HCT116 (cell line): ENCODE measurements at regions not wholly inside any gene's neighbourhood (a gene's known extent, or its start where the extent isn't known, plus 50 kb on each side); places are given as distances from the start of the nearest gene placed in this dataset.

Experiments
- ATAC-seq: fragments of 200-7000 bp; cut with Tn5 transposase; 2 replicates; pipeline ENCODE4 v1.9.1; 2020; ENCODE audit warnings: mild to moderate bottlenecking, moderate library complexity
- BruUV-seq: library from RNA; stranded (reverse); fragments of 400-500 nt; replicated peaks from 2 replicates; lab custom pipeline; 2021; lab: Mats Ljungman, UMichigan
- CTCF ChIA-PET: fragments of 300-600 bp; sonication (Branson Sonifier 250); formaldehyde crosslinking; loops from one replicate; lab custom pipeline; 2021; ENCODE audit warnings: antibody characterized with exemption; lab: Charles Lee
- POLR2A ChIA-PET: fragments of 300-600, 350-600 bp; sonication (Branson Sonifier 250); formaldehyde crosslinking; loops from one replicate; lab custom pipeline; 2021; ENCODE audit warnings: antibody characterized with exemption; lab: Charles Lee
- RAD21 ChIA-PET, 2 experiments: fragments of 300-600 bp; sonication (Branson Sonifier 250); formaldehyde crosslinking; loops; one replicate each; lab custom pipeline; 2023; ENCODE audit warnings: low total read pairs in 2 of 2; ENCODE audit not compliant: uncharacterized antibody in 2 of 2, unreplicated experiment in 2 of 2, low non-redundant PET in 1 of 2; lab: Charles Lee
- DNase-seq: peaks from one replicate; pipeline ENCODE4 v3.0.0-alpha.2; 2010; ENCODE audit warnings: low read depth, low spot score
- H2AFZ ChIP-seq: fragments of 200-600 bp; shearing (Covaris generic), sonication (generic); 2 replicates; pipeline ENCODE4 v1.6.1; 2017; ENCODE audit warnings: low read depth, mixed run types, mixed read lengths, antibody characterized with exemption, low read length; ENCODE audit not compliant: poor library complexity, severe bottlenecking
- H3K27ac ChIP-seq: 2 replicates; pipeline ENCODE4 v1.5.1; 2012; ENCODE audit warnings: low read depth, low read length
- H3K27me3 ChIP-seq: fragments of 200-600 bp; sonication (generic); 2 replicates; pipeline ENCODE4 v1.6.1; 2016; ENCODE audit warnings: mixed run types, low read length, mixed read lengths; ENCODE audit not compliant: insufficient read depth
- H3K36me3 ChIP-seq, 2 experiments: fragments of 200-500 bp in 1 of 2; fragments of 200-600 bp in 1 of 2; sonication (Bioruptor generic) in 1 of 2; sonication (generic) in 1 of 2; 2 replicates each; pipeline versions ENCODE4 v1.5.1 to v1.6.1; 2014 to 2016; ENCODE audit warnings: low read length in 2 of 2, inconsistent platforms in 1 of 2, mixed read lengths in 1 of 2, mixed run types in 1 of 2; ENCODE audit not compliant: insufficient read depth in 2 of 2, control insufficient read depth in 1 of 2
- H3K4me1 ChIP-seq, 2 experiments: fragments of 200-600 bp in 1 of 2; sonication (generic) in 1 of 2; 2 replicates each; pipeline versions ENCODE4 v1.5.1 to v1.6.1; 2012 to 2017; ENCODE audit warnings: low read length in 2 of 2, inconsistent platforms in 1 of 2, mild to moderate bottlenecking in 1 of 2, mixed read lengths in 1 of 2, mixed run types in 1 of 2, moderate library complexity in 1 of 2; ENCODE audit not compliant: insufficient read depth in 2 of 2, control insufficient read depth in 1 of 2
- H3K4me2 ChIP-seq: fragments of 200-600 bp; sonication (generic); 2 replicates; pipeline ENCODE4 v1.6.1; 2017; ENCODE audit warnings: mixed run types, low read length, mixed read lengths
- H3K4me3 ChIP-seq, 2 experiments: fragments of 200-600 bp in 1 of 2; sonication (generic) in 1 of 2; replicated peaks in 1 of 2; 2 replicates each; pipeline ENCODE4 v1.5.1; 2011 to 2016; ENCODE audit warnings: low read length in 2 of 2, control low read depth in 1 of 2, low read depth in 1 of 2, mild to moderate bottlenecking in 1 of 2, mixed read lengths in 1 of 2, mixed run types in 1 of 2
- H3K79me2 ChIP-seq: fragments of 200-600 bp; sonication (generic); 2 replicates; pipeline ENCODE4 v1.6.1; 2017; ENCODE audit warnings: mild to moderate bottlenecking, mixed run types, low read length, moderate library complexity, mixed read lengths; ENCODE audit not compliant: insufficient read depth
- H3K9ac ChIP-seq: fragments of 200-600 bp; sonication (generic); 2 replicates; pipeline ENCODE4 v1.6.1; 2016; ENCODE audit warnings: low read length, mixed read lengths
- H3K9me2 ChIP-seq: fragments of 200-600 bp; sonication (generic), shearing (Covaris generic); 2 replicates; pipeline ENCODE4 v1.6.1; 2017; ENCODE audit warnings: mixed run types, mild to moderate bottlenecking, moderate library complexity; ENCODE audit not compliant: insufficient read depth
- H3K9me3 ChIP-seq, 2 experiments: fragments of 200-500 bp in 1 of 2; fragments of 200-600 bp in 1 of 2; sonication (Bioruptor generic) in 1 of 2; sonication (generic) in 1 of 2; 2 replicates each; pipeline ENCODE4 v1.6.1; 2014 to 2017; ENCODE audit warnings: low read length in 2 of 2, mixed read lengths in 2 of 2, inconsistent platforms in 1 of 2, low read depth in 1 of 2, mild to moderate bottlenecking in 1 of 2, mixed run types in 1 of 2, moderate library complexity in 1 of 2; ENCODE audit not compliant: control insufficient read depth in 1 of 2, insufficient read depth in 1 of 2
- H4K20me1 ChIP-seq: fragments of 200-600 bp; sonication (generic), shearing (Covaris generic); 2 replicates; pipeline ENCODE4 v1.6.1; 2017; ENCODE audit warnings: mixed run types, mild to moderate bottlenecking, moderate library complexity; ENCODE audit not compliant: insufficient read depth
- CEBPB ChIP-seq: IDR thresholded peaks from 2 replicates; pipeline ENCODE4 v1.6.1; 2012; ENCODE audit warnings: low read depth
- FOSL1 ChIP-seq: IDR thresholded peaks from 2 replicates; pipeline ENCODE4 v1.6.1; 2012; ENCODE audit warnings: low read depth
- POLR2A ChIP-seq: IDR thresholded peaks from 2 replicates; pipeline ENCODE4 v1.7.0; 2011; ENCODE audit warnings: borderline replicate concordance; ENCODE audit not compliant: insufficient read depth, insufficient read length; ENCODE audit errors: extremely low read depth
- POLR2AphosphoS5 ChIP-seq: IDR thresholded peaks from 2 replicates; pipeline ENCODE4 v1.6.1; 2011; ENCODE audit warnings: mild to moderate bottlenecking, low read depth, low read length, moderate library complexity
- SIN3A ChIP-seq: IDR thresholded peaks from 2 replicates; pipeline ENCODE4 v1.6.1; 2012; ENCODE audit warnings: low read depth
- SRF ChIP-seq: IDR thresholded peaks from 2 replicates; pipeline ENCODE4 v1.6.1; 2012; ENCODE audit warnings: low read depth
- intact Hi-C: fragments of 100-400 bp; cut with micrococcal nuclease; formaldehyde crosslinking; loops from 2 replicates; pipeline ENCODE4 v1.10.0; 2022
- TF ChIP-seq, protein P1 (sequence below): IDR thresholded peaks from 2 replicates; pipeline ENCODE4 v1.6.1; 2012
- TF ChIP-seq, protein P2 (sequence below): IDR thresholded peaks from 2 replicates; pipeline ENCODE4 v1.6.1; 2011; ENCODE audit warnings: mild to moderate bottlenecking, low read length, moderate library complexity; ENCODE audit not compliant: insufficient replicate concordance; ENCODE audit errors: extremely low read depth

DNA sequence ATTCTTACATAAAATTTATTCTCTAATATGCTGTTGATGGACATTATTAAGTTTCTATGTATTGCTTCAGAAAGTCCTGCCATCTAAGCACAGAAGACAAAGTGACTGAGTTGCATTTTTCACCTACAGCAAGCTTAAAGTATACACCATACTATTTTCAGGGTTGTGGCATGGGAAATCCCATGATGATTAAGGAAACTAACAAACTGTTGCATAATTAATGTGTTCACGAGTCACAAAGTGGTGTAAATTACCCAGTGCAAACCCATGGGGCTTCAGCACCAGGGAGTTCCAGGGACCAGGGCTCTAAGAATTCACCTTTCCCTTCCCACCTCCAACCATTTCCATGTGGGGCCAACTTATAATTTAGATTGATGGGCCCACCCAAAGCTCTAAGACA is 81.9 kb upstream of the NR5A2 start:
- H3K27ac ChIP-seq = no peak overlapping the region
- H4K20me1 ChIP-seq = no peaks in the 10 kb centered on the region
- ChIA-PET POLR2A (no interaction called here), CTCF (no interaction called here), RAD21 (no interaction called here)
- no peaks in the 10 kb centered on the region for H3K27me3 ChIP-seq
- H3K4me2 ChIP-seq = no peak overlapping the region
- TF ChIP-seq POLR2AphosphoS5 (no peak), SRF (no peak), SIN3A (no peak), CEBPB (no peak), FOSL1 (no peak), POLR2A (no peak)
- TF ChIP-seq, protein P1, sequence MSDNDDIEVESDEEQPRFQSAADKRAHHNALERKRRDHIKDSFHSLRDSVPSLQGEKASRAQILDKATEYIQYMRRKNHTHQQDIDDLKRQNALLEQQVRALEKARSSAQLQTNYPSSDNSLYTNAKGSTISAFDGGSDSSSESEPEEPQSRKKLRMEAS = no peak
- TF ChIP-seq, protein P2, sequence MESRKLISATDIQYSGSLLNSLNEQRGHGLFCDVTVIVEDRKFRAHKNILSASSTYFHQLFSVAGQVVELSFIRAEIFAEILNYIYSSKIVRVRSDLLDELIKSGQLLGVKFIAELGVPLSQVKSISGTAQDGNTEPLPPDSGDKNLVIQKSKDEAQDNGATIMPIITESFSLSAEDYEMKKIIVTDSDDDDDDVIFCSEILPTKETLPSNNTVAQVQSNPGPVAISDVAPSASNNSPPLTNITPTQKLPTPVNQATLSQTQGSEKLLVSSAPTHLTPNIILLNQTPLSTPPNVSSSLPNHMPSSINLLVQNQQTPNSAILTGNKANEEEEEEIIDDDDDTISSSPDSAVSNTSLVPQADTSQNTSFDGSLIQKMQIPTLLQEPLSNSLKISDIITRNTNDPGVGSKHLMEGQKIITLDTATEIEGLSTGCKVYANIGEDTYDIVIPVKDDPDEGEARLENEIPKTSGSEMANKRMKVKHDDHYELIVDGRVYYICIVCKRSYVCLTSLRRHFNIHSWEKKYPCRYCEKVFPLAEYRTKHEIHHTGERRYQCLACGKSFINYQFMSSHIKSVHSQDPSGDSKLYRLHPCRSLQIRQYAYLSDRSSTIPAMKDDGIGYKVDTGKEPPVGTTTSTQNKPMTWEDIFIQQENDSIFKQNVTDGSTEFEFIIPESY = no peak
- H3K9me3 ChIP-seq = no peaks in the 10 kb centered on the region
- DNase-seq (no peak), ATAC-seq (no peak)
- BruUV-seq = no TSS peak
- no peak overlapping the region for H3K9ac ChIP-seq
- H3K4me3 ChIP-seq = no peak overlapping the region
- intact Hi-C loops = loop anchor here (10.0 kb wide), 1 partner anchor 261 kb away; no protein-coding TSS in a partner anchor
- H3K79me2 ChIP-seq = no peaks in the 10 kb centered on the region
- H3K36me3 ChIP-seq = no peaks in the 10 kb centered on the region
- H3K9me2 ChIP-seq = no peaks in the 10 kb centered on the region
- no peak overlapping the region for H2AFZ ChIP-seq
- peaks cover 0 to 10% of the 10 kb centered on the region in 2 experiments; a peak in 2 of 4 replicates for H3K4me1 ChIP-seq
